Gastrocnemius medialis (tissue), 4 donors: ENCODE measurements at regions not wholly inside any gene's neighbourhood (a gene's known extent, or its start where the extent isn't known, plus 50 kb on each side); places are given as distances from the start of the nearest gene placed in this dataset.

Source experiments
- CTCF ChIP-seq, 5 experiments: fragments of 450-650 bp in 3 of 5; fragments of 200-600 bp in 2 of 5; sonication (generic) in 2 of 5; IDR thresholded peaks in 4 of 5; conservative IDR thresholded peaks in 1 of 5; 1 replicate in 4 of 5; 2 replicates in 1 of 5; pipeline ENCODE4 v1.5.1; 2016 to 2019; ENCODE audit warnings: antibody characterized with exemption in 5 of 5, mild to moderate bottlenecking in 3 of 5, moderate library complexity in 3 of 5
- POLR2A ChIP-seq, 2 donors: fragments of 450-650 bp; IDR thresholded peaks; one replicate each; pipeline ENCODE4 v1.6.1; 2017; ENCODE audit warnings: antibody characterized with exemption in 2 of 2, mild to moderate bottlenecking in 2 of 2, moderate library complexity in 2 of 2

GRCh38 chr7:23913016-23913415 lies 203.0 kb downstream of the STK31 start:
- TF ChIP-seq CTCF (IDR thresholded peaks at IDR 0.05 in 4 of 5, conservative IDR thresholded peaks at IDR 0.05 in 1 of 5): no peak
- TF ChIP-seq POLR2A (IDR thresholded peaks at IDR 0.05): no peak
